ENCODE measurements at regions not wholly inside any gene's neighbourhood (a gene's known extent, or its start where the extent isn't known, plus 50 kb on each side); places are given as distances from the start of the nearest gene placed in this dataset.

DNA sequence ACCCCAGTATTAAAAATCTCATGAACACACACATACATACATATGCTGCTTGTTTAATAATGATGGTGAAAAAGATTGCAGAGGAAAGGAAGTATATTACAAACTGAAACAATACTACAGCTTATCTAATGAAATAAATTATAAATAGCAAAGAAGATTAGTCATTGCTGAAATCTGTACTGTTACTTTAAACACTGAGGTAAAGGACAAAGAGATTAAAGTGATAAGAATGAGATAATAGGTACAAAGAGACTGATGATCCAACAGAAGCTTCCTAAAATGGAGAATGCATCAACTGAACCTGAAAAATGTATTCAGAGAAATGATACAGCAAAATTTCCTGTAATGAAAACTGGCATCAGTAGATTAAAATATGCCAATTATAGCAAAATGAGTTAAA lies 91.5 kb upstream of the KCND2 start:
- no peak overlapping the region for H3K27ac Mint-ChIP-seq (ENCODE audit: unreplicated experiment)
- Histone ChIP-seq H4K20me1 (ENCODE audit: insufficient read depth, low read length) (no peaks in the 10 kb centered on the region), H3K9ac (ENCODE audit: low read length) (no peak overlapping the region), H3K36me3 (ENCODE audit: insufficient read depth, low read length) (no peaks in the 10 kb centered on the region), H3K27me3 (ENCODE audit: insufficient read depth, low read length) (no peaks in the 10 kb centered on the region), H3K4me1 (ENCODE audit: insufficient read depth, low read length) (no peaks in the 10 kb centered on the region), H3K9me3 (ENCODE audit: insufficient read depth, low read depth, low read length) (no peaks in the 10 kb centered on the region), H3K79me2 (ENCODE audit: insufficient read depth, low read length) (no peaks in the 10 kb centered on the region), H3K27ac (ENCODE audit: low read depth, low read length) (no peak overlapping the region), H3K4me3 (ENCODE audit: insufficient read depth, low read depth, low read length) (no peak overlapping the region), H3K4me2 (ENCODE audit: low read length) (no peak overlapping the region), H2AFZ (ENCODE audit: low read depth, low read length) (no peak overlapping the region)
- no peaks in the 10 kb centered on the region for H3K4me1 Mint-ChIP-seq (ENCODE audit: low read depth, unreplicated experiment)
- H3K9me3 Mint-ChIP-seq (ENCODE audit: unreplicated experiment): no peaks in the 10 kb centered on the region
- no peaks in the 10 kb centered on the region for H3K27me3 Mint-ChIP-seq (ENCODE audit: low read depth, unreplicated experiment)
- H3K4me3 Mint-ChIP-seq (ENCODE audit: unreplicated experiment): no peak overlapping the region
- DNase-seq (ENCODE audit: low read depth) (no peak), FAIRE-seq (no peak)
- H3K36me3 Mint-ChIP-seq (ENCODE audit: low read depth, unreplicated experiment): no peaks in the 10 kb centered on the region
- TF ChIP-seq EZH2 (IDR thresholded peaks at IDR 0.05; ENCODE audit: insufficient read depth, low read length) (no peak), CTCF (IDR thresholded peaks at IDR 0.05; ENCODE audit: insufficient read depth, low read depth, low read length) (no peak)

DNA sequence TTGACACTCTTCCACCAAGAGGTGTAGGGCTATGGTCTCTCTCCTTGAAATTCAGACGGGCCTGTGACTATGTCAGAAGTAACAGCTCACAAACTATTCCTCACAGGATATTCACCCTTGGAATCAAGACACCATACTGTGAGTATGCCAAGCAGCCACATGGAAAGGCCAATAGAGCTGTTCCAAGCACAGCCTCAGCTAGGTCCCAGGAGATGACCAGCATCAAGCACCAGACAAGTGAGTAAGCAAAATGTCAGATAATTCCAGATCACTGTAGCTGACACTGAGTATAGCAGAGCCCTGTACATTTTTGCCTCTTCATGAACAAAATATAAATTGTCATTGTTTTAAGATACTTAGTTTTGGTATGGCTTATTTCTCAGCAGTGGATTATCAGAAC lies 88.1 kb upstream of the KCND2 start:
- Mint-ChIP-seq H3K27me3 (ENCODE audit: low read depth, unreplicated experiment) (no peaks in the 10 kb centered on the region), H3K4me1 (ENCODE audit: low read depth, unreplicated experiment) (no peaks in the 10 kb centered on the region), H3K9me3 (ENCODE audit: unreplicated experiment) (no peaks in the 10 kb centered on the region), H3K27ac (ENCODE audit: unreplicated experiment) (no peak overlapping the region), H3K4me3 (ENCODE audit: unreplicated experiment) (no peak overlapping the region), H3K36me3 (ENCODE audit: low read depth, unreplicated experiment) (no peaks in the 10 kb centered on the region)
- no peak overlapping the region for H3K27ac ChIP-seq (ENCODE audit: low read depth, low read length)
- H3K79me2 ChIP-seq (ENCODE audit: insufficient read depth, low read length): no peaks in the 10 kb centered on the region
- H3K4me1 ChIP-seq (ENCODE audit: insufficient read depth, low read length): no peaks in the 10 kb centered on the region
- no peak overlapping the region for H2AFZ ChIP-seq (ENCODE audit: low read depth, low read length)
- H3K27me3 ChIP-seq (ENCODE audit: insufficient read depth, low read length): no peaks in the 10 kb centered on the region
- no peak overlapping the region for H3K9ac ChIP-seq (ENCODE audit: low read length)
- no peaks in the 10 kb centered on the region for H4K20me1 ChIP-seq (ENCODE audit: insufficient read depth, low read length)
- H3K4me3 ChIP-seq (ENCODE audit: insufficient read depth, low read depth, low read length): no peak overlapping the region
- TF ChIP-seq CTCF (IDR thresholded peaks at IDR 0.05; ENCODE audit: insufficient read depth, low read depth, low read length) (no peak), EZH2 (IDR thresholded peaks at IDR 0.05; ENCODE audit: insufficient read depth, low read length) (no peak)
- DNase-seq (ENCODE audit: low read depth) (no peak), FAIRE-seq (no peak)
- H3K36me3 ChIP-seq (ENCODE audit: insufficient read depth, low read length): no peaks in the 10 kb centered on the region
- no peak overlapping the region for H3K4me2 ChIP-seq (ENCODE audit: low read length)
- H3K9me3 ChIP-seq (ENCODE audit: insufficient read depth, low read depth, low read length): no peaks in the 10 kb centered on the region

DNA sequence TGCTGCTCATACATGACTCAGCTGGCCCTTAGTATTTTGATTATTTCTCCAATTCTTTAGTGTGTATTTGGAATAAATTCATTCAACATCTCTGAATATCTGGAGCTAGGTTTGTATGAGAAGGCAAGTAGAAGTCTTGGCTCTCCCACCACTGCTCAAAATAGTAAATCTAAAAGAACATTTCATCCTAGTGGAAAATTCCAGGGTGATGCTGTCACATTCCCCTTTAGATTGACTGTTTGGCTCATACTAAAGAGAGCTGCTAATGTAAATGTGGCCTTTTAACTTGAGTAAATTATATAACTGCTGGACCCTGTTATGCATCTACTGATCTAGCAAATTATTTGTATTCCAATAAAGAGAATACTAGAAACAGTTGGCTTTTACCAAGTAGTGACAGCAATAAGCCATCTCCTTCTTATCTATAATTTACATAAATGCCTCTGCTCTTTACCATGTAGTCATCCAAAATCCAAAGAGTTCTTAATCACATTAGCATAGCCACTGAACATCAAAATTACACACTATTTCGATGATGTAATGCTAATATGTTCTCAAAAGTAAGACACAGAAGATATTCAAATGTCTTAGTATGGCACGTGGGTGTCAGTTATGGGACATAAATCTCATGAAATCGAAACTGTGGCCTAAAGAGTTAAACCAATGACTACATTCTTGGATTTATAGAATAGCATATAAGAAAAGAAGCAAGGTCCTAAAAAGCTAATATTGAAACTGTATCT lies 86.9 kb upstream of the KCND2 start:
- Histone ChIP-seq H3K79me2 (ENCODE audit: insufficient read depth, low read length) (no peaks in the 10 kb centered on the region), H3K4me2 (ENCODE audit: low read length) (no peak overlapping the region), H4K20me1 (ENCODE audit: insufficient read depth, low read length) (no peaks in the 10 kb centered on the region), H3K9me3 (ENCODE audit: insufficient read depth, low read depth, low read length) (no peaks in the 10 kb centered on the region), H3K36me3 (ENCODE audit: insufficient read depth, low read length) (no peaks in the 10 kb centered on the region), H2AFZ (ENCODE audit: low read depth, low read length) (no peak overlapping the region), H3K4me3 (ENCODE audit: insufficient read depth, low read depth, low read length) (no peak overlapping the region), H3K9ac (ENCODE audit: low read length) (no peak overlapping the region), H3K27me3 (ENCODE audit: insufficient read depth, low read length) (no peaks in the 10 kb centered on the region), H3K4me1 (ENCODE audit: insufficient read depth, low read length) (no peaks in the 10 kb centered on the region), H3K27ac (ENCODE audit: low read depth, low read length) (no peak overlapping the region)
- no peak overlapping the region for H3K4me3 Mint-ChIP-seq (ENCODE audit: unreplicated experiment)
- FAIRE-seq (no peak), DNase-seq (ENCODE audit: low read depth) (no peak)
- no peak overlapping the region for H3K27ac Mint-ChIP-seq (ENCODE audit: unreplicated experiment)
- no peaks in the 10 kb centered on the region for H3K27me3 Mint-ChIP-seq (ENCODE audit: low read depth, unreplicated experiment)
- no peak for TF ChIP-seq CTCF (IDR thresholded peaks at IDR 0.05; ENCODE audit: insufficient read depth, low read depth, low read length)
- no peak for TF ChIP-seq EZH2 (IDR thresholded peaks at IDR 0.05; ENCODE audit: insufficient read depth, low read length)
- H3K9me3 Mint-ChIP-seq (ENCODE audit: unreplicated experiment): no peaks in the 10 kb centered on the region
- H3K36me3 Mint-ChIP-seq (ENCODE audit: low read depth, unreplicated experiment): no peaks in the 10 kb centered on the region
- peaks cover 4% of the 10 kb centered on the region for H3K4me1 Mint-ChIP-seq (ENCODE audit: low read depth, unreplicated experiment)

All from astrocyte (in vitro differentiated cells and primary cell).